GM23338 (cell line): ENCODE measurements at regions not wholly inside any gene's neighbourhood (a gene's known extent, or its start where the extent isn't known, plus 50 kb on each side); places are given as distances from the start of the nearest gene placed in this dataset.

Experiments
- ATAC-seq: fragments of 200-7000 bp; cut with Tn5 transposase; 3 replicates; pipeline ENCODE4 v1.9.1; 2020
- DNase-seq: peaks from one replicate; pipeline ENCODE4 v3.0.0-alpha.2; 2015; ENCODE audit warnings: low spot score
- H2AFZ ChIP-seq: fragments of 200-600 bp; sonication (generic); 2 replicates; pipeline ENCODE4 v1.8.0; 2016; ENCODE audit warnings: antibody characterized with exemption, mild to moderate bottlenecking, moderate library complexity
- H3F3A ChIP-seq: fragments of 200-600 bp; sonication (generic); replicated peaks from 2 replicates; pipeline ENCODE4 v1.8.0; 2017; ENCODE audit warnings: antibody characterized with exemption, mixed run types, low read depth
- H3K27ac ChIP-seq: fragments of 200-600 bp; sonication (generic); 2 replicates; pipeline ENCODE4 v1.6.1; 2016; ENCODE audit warnings: low read depth
- H3K27me3 ChIP-seq: fragments of 200-600 bp; sonication (generic); 2 replicates; pipeline ENCODE4 v1.8.0; 2016; ENCODE audit warnings: mild to moderate bottlenecking, mixed run types, moderate library complexity; ENCODE audit not compliant: insufficient read depth
- H3K36me3 ChIP-seq: fragments of 200-600 bp; sonication (generic); 2 replicates; pipeline ENCODE4 v1.8.0; 2016; ENCODE audit warnings: mild to moderate bottlenecking; ENCODE audit not compliant: insufficient read depth
- H3K4me1 ChIP-seq: fragments of 200-600 bp; sonication (generic); 2 replicates; pipeline ENCODE4 v1.8.0; 2016; ENCODE audit warnings: mild to moderate bottlenecking, moderate library complexity; ENCODE audit not compliant: insufficient read depth
- H3K4me2 ChIP-seq: fragments of 200-600 bp; sonication (generic); 2 replicates; pipeline ENCODE4 v1.7.1; 2017; ENCODE audit warnings: mixed run types
- H3K4me3 ChIP-seq: fragments of 200-600 bp; sonication (generic); 2 replicates; pipeline ENCODE4 v1.6.1; 2016; ENCODE audit warnings: mixed run types
- H3K79me2 ChIP-seq: fragments of 200-600 bp; sonication (generic); replicated peaks from 2 replicates; pipeline ENCODE4 v1.8.0; 2017; ENCODE audit warnings: mild to moderate bottlenecking; ENCODE audit not compliant: insufficient read depth
- H3K9me2 ChIP-seq: fragments of 200-600 bp; sonication (generic); 2 replicates; pipeline ENCODE4 v1.8.0; 2017; ENCODE audit not compliant: insufficient read depth
- H4K20me1 ChIP-seq: fragments of 200-600 bp; sonication (generic); replicated peaks from 2 replicates; pipeline ENCODE4 v1.8.0; 2017; ENCODE audit warnings: mild to moderate bottlenecking; ENCODE audit not compliant: insufficient read depth
- H3K27ac Mint-ChIP-seq: 2 replicates; pipeline ENCODE4 v1.8.0; 2020; ENCODE audit warnings: inconsistent platforms, mild to moderate bottlenecking, moderate library complexity, mixed read lengths
- H3K27me3 Mint-ChIP-seq: 3 replicates; pipeline ENCODE4 v1.8.0; 2022; ENCODE audit warnings: low read depth, mild to moderate bottlenecking, moderate library complexity, mixed read lengths, inconsistent platforms; ENCODE audit not compliant: insufficient read depth, poor library complexity
- H3K36me3 Mint-ChIP-seq: 3 replicates; pipeline ENCODE4 v1.8.0; 2021; ENCODE audit warnings: low read depth, mild to moderate bottlenecking, inconsistent platforms, moderate library complexity, mixed read lengths
- H3K4me1 Mint-ChIP-seq: 3 replicates; pipeline ENCODE4 v1.8.0; 2020; ENCODE audit warnings: mild to moderate bottlenecking, inconsistent platforms, mixed read lengths
- H3K4me3 Mint-ChIP-seq: 3 replicates; pipeline ENCODE4 v1.8.0; 2021; ENCODE audit warnings: moderate library complexity, mild to moderate bottlenecking, inconsistent platforms, mixed read lengths
- H3K9me3 Mint-ChIP-seq: 3 replicates; pipeline ENCODE4 v1.8.0; 2020; ENCODE audit warnings: moderate library complexity, mild to moderate bottlenecking, inconsistent platforms, mixed read lengths
- CREB1 ChIP-seq: fragments of 250-450 bp; sonication (Bioruptor Pico); IDR thresholded peaks from 2 replicates; pipeline ENCODE4 v1.5.0; 2020; ENCODE audit warnings: low read depth, mild to moderate bottlenecking, moderate library complexity
- EZH2 ChIP-seq: fragments of 200-600 bp; sonication (generic); IDR thresholded peaks from one replicate; pipeline ENCODE4 v1.8.0; 2017; ENCODE audit warnings: antibody characterized with exemption, mild to moderate bottlenecking, low read depth; ENCODE audit not compliant: unreplicated experiment
- EZH2phosphoT487 ChIP-seq: fragments of 200-600 bp; sonication (generic); IDR thresholded peaks from one replicate; pipeline ENCODE4 v1.8.1; 2018; ENCODE audit warnings: antibody characterized with exemption; ENCODE audit not compliant: unreplicated experiment
- JUNB ChIP-seq: IDR thresholded peaks from one replicate; pipeline ENCODE4 v1.6.1; 2016; ENCODE audit warnings: antibody characterized with exemption; ENCODE audit not compliant: unreplicated experiment
- NANOG ChIP-seq: IDR thresholded peaks from 2 replicates; pipeline ENCODE4 v1.6.1; 2016; ENCODE audit warnings: antibody characterized with exemption, borderline replicate concordance
- POLR2AphosphoS5 ChIP-seq: IDR thresholded peaks from 2 replicates; pipeline ENCODE4 v1.6.1; 2016; ENCODE audit warnings: antibody characterized with exemption, low read depth
- REST ChIP-seq: IDR thresholded peaks from one replicate; pipeline ENCODE4 v1.6.1; 2018; ENCODE audit warnings: antibody characterized with exemption; ENCODE audit not compliant: unreplicated experiment
- STAT1 ChIP-seq: IDR thresholded peaks from one replicate; pipeline ENCODE4 v1.6.1; 2016; ENCODE audit warnings: antibody characterized with exemption; ENCODE audit not compliant: unreplicated experiment
- ZNF114 ChIP-seq: fragments of 250-450 bp; sonication (Bioruptor Pico); IDR thresholded peaks from 2 replicates; pipeline ENCODE4 v1.5.0; 2020; ENCODE audit warnings: mild to moderate bottlenecking, moderate library complexity
- ZNF331 ChIP-seq: fragments of 250-450 bp; sonication (Bioruptor Pico); IDR thresholded peaks from 2 replicates; pipeline ENCODE4 v1.5.0; 2020; ENCODE audit warnings: low read depth, mild to moderate bottlenecking, moderate library complexity
- ZNF462 ChIP-seq: fragments of 250-450 bp; sonication (Bioruptor Pico); IDR thresholded peaks from 2 replicates; pipeline ENCODE4 v1.5.0; 2020; ENCODE audit warnings: mild to moderate bottlenecking, moderate library complexity
- TF ChIP-seq, protein P1 (sequence below), 2 experiments: fragments of 200-600 bp in 1 of 2; sonication (generic) in 1 of 2; conservative IDR thresholded peaks; 2 replicates each; pipeline versions ENCODE4 v1.5.1 to v1.6.1; 2016 to 2017; ENCODE audit warnings: antibody characterized with exemption in 2 of 2, low read depth in 2 of 2, mild to moderate bottlenecking in 2 of 2, moderate library complexity in 1 of 2
- TF ChIP-seq, protein P2 (sequence below): IDR thresholded peaks from 2 replicates; pipeline ENCODE4 v1.6.1; 2016; ENCODE audit warnings: antibody characterized with exemption

GRCh38 chr1:235925016-235925415 lies 58.3 kb upstream of the LYST start:
- no peak overlapping the region for H3K4me3 Mint-ChIP-seq
- TF ChIP-seq STAT1 = no peak
- no peak for TF ChIP-seq NANOG
- no peak for TF ChIP-seq ZNF114 (CRISPR knock-in tag)
- no peak for TF ChIP-seq JUNB
- TF ChIP-seq, protein P1, sequence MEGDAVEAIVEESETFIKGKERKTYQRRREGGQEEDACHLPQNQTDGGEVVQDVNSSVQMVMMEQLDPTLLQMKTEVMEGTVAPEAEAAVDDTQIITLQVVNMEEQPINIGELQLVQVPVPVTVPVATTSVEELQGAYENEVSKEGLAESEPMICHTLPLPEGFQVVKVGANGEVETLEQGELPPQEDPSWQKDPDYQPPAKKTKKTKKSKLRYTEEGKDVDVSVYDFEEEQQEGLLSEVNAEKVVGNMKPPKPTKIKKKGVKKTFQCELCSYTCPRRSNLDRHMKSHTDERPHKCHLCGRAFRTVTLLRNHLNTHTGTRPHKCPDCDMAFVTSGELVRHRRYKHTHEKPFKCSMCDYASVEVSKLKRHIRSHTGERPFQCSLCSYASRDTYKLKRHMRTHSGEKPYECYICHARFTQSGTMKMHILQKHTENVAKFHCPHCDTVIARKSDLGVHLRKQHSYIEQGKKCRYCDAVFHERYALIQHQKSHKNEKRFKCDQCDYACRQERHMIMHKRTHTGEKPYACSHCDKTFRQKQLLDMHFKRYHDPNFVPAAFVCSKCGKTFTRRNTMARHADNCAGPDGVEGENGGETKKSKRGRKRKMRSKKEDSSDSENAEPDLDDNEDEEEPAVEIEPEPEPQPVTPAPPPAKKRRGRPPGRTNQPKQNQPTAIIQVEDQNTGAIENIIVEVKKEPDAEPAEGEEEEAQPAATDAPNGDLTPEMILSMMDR (conservative IDR thresholded peaks at IDR 0.05; ENCODE audit: low read depth in 2 of 2) = no peak
- TF ChIP-seq CREB1 = no peak
- TF ChIP-seq POLR2AphosphoS5 = no peak
- TF ChIP-seq, protein P2, sequence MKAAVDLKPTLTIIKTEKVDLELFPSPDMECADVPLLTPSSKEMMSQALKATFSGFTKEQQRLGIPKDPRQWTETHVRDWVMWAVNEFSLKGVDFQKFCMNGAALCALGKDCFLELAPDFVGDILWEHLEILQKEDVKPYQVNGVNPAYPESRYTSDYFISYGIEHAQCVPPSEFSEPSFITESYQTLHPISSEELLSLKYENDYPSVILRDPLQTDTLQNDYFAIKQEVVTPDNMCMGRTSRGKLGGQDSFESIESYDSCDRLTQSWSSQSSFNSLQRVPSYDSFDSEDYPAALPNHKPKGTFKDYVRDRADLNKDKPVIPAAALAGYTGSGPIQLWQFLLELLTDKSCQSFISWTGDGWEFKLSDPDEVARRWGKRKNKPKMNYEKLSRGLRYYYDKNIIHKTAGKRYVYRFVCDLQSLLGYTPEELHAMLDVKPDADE = no peak
- no peak for TF ChIP-seq REST
- TF ChIP-seq ZNF462 (CRISPR knock-in tag) = no peak
- no peak for TF ChIP-seq EZH2phosphoT487
- no peak for TF ChIP-seq ZNF331 (CRISPR knock-in tag)
- TF ChIP-seq EZH2 = no peak
- no peak overlapping the region for H3K4me3 ChIP-seq
- no peak overlapping the region for H3K27ac Mint-ChIP-seq
- no peak overlapping the region for H2AFZ ChIP-seq
- no peak overlapping the region for H3K4me2 ChIP-seq
- no peaks in the 10 kb centered on the region for H3K9me3 Mint-ChIP-seq
- no peaks in the 10 kb centered on the region for H3K79me2 ChIP-seq
- H3K9me2 ChIP-seq = no peaks in the 10 kb centered on the region
- DNase-seq (no peak), ATAC-seq (no peak)
- peaks cover 11% of the 10 kb centered on the region for H3K27me3 Mint-ChIP-seq
- H3K36me3 ChIP-seq = no peaks in the 10 kb centered on the region
- H3K27me3 ChIP-seq = no peaks in the 10 kb centered on the region
- no peaks in the 10 kb centered on the region for H3K36me3 Mint-ChIP-seq
- H3K4me1 Mint-ChIP-seq = peaks cover 8% of the 10 kb centered on the region
- no peak overlapping the region for H3K27ac ChIP-seq
- no peaks in the 10 kb centered on the region; the same call in 1 of the 2 replicates for H4K20me1 ChIP-seq
- 0 out of 2 replicates have a peak, but pooled peaks cover 8% of the 10 kb centered on the region for H3K4me1 ChIP-seq
- no peaks in the 10 kb centered on the region for H3F3A ChIP-seq
